Panc1 (cell line): ENCODE measurements at regions not wholly inside any gene's neighbourhood (a gene's known extent, or its start where the extent isn't known, plus 50 kb on each side); places are given as distances from the start of the nearest gene placed in this dataset.

Source experiments
- CTCF ChIP-seq: fragments of 450-650 bp; IDR thresholded peaks from 2 replicates; pipeline ENCODE4 v1.5.1; 2017; ENCODE audit warnings: mild to moderate bottlenecking
- POLR2AphosphoS5 ChIP-seq: IDR thresholded peaks from 2 replicates; pipeline ENCODE4 v1.6.1; 2012; ENCODE audit warnings: mild to moderate bottlenecking, low read depth, low read length, moderate library complexity
- TCF7L2 ChIP-seq: IDR thresholded peaks from 2 replicates; pipeline ENCODE4 v1.6.1; 2011; ENCODE audit warnings: mild to moderate bottlenecking, low read depth, low read length, inconsistent platforms

GRCh38 chr10:10353326-10353868 is 664.3 kb upstream of the CELF2 start:
- TF ChIP-seq CTCF (no peak), POLR2AphosphoS5 (no peak), TCF7L2 (no peak)
